Neural cell (in vitro differentiated cells): ENCODE measurements at regions not wholly inside any gene's neighbourhood (a gene's known extent, or its start where the extent isn't known, plus 50 kb on each side); places are given as distances from the start of the nearest gene placed in this dataset.

Experiments used
- H2AFZ ChIP-seq: fragments of 200-600, 300-800 bp; sonication (generic), shearing (Covaris generic); 2 replicates; pipeline ENCODE4 v1.6.0; 2014; ENCODE audit warnings: low read depth, mild to moderate bottlenecking, antibody characterized with exemption, low read length, moderate library complexity
- H3F3A ChIP-seq: fragments of 200-600 bp; shearing (Covaris generic); 2 replicates; pipeline ENCODE4 v1.6.1; 2016; ENCODE audit warnings: mild to moderate bottlenecking, moderate library complexity, mixed read lengths, antibody characterized with exemption, low read length; ENCODE audit not compliant: insufficient read depth, poor library complexity, severe bottlenecking
- H3K27ac ChIP-seq: fragments of 200-600, 300-800 bp; sonication (generic), shearing (Covaris generic); 2 replicates; pipeline ENCODE4 v1.5.1; 2014; ENCODE audit warnings: mild to moderate bottlenecking, low read length, moderate library complexity
- H3K27me3 ChIP-seq: fragments of 300-800, 200-600 bp; sonication (generic), shearing (Covaris generic); 2 replicates; pipeline ENCODE4 v1.6.0; 2014; ENCODE audit warnings: mild to moderate bottlenecking, low read depth, low read length, moderate library complexity; ENCODE audit not compliant: insufficient read depth
- H3K36me3 ChIP-seq: fragments of 300-800, 200-600 bp; sonication (generic), shearing (Covaris generic); 2 replicates; pipeline ENCODE4 v1.5.1; 2014; ENCODE audit warnings: mild to moderate bottlenecking, antibody characterized with exemption, low read length, moderate library complexity; ENCODE audit not compliant: insufficient read depth
- H3K4me2 ChIP-seq: fragments of 300-800, 200-600 bp; sonication (generic), shearing (Covaris generic); 2 replicates; pipeline ENCODE4 v1.6.0; 2014; ENCODE audit warnings: mild to moderate bottlenecking, low read length
- H3K4me3 ChIP-seq: fragments of 300-800, 200-600 bp; sonication (generic), shearing (Covaris generic); 2 replicates; pipeline ENCODE4 v1.5.1; 2014; ENCODE audit warnings: mild to moderate bottlenecking, low read length, moderate library complexity
- H3K79me2 ChIP-seq: fragments of 200-600 bp; shearing (Covaris generic); replicated peaks from 2 replicates; pipeline ENCODE4 v1.6.0; 2014; ENCODE audit warnings: mild to moderate bottlenecking, low read length, moderate library complexity; ENCODE audit not compliant: insufficient read depth
- H3K9ac ChIP-seq: fragments of 300-800, 200-600 bp; sonication (generic), shearing (Covaris generic); 2 replicates; pipeline ENCODE4 v1.6.1; 2016; ENCODE audit warnings: mild to moderate bottlenecking, low read length, mixed read lengths
- H3K9me2 ChIP-seq: fragments of 200-600 bp; shearing (Covaris generic); 2 replicates; pipeline ENCODE4 v1.6.1; 2016; ENCODE audit warnings: mild to moderate bottlenecking, low read length, mixed read lengths; ENCODE audit not compliant: insufficient read depth
- H3K9me3 ChIP-seq: fragments of 200-600, 300-800 bp; sonication (generic), shearing (Covaris generic); 2 replicates; pipeline ENCODE4 v1.6.1; 2016; ENCODE audit warnings: mild to moderate bottlenecking, mixed run types, low read length, moderate library complexity, mixed read lengths
- H4K20me1 ChIP-seq: fragments of 200-600 bp; shearing (Covaris generic); 2 replicates; pipeline ENCODE4 v1.6.1; 2016; ENCODE audit warnings: mild to moderate bottlenecking, mixed run types; ENCODE audit not compliant: insufficient read depth
- EP300 ChIP-seq: fragments of 450-650 bp; conservative IDR thresholded peaks from 2 replicates; pipeline ENCODE4 v1.6.1; 2014; ENCODE audit warnings: antibody characterized with exemption, mild to moderate bottlenecking, moderate library complexity; ENCODE audit not compliant: poor library complexity, severe bottlenecking
- EZH2 ChIP-seq: fragments of 200-600, 300-800 bp; shearing (Covaris generic), sonication (generic); IDR thresholded peaks from 2 replicates; pipeline ENCODE4 v1.6.1; 2014; ENCODE audit warnings: antibody characterized with exemption, low read length, borderline replicate concordance, mild to moderate bottlenecking; ENCODE audit not compliant: insufficient read depth, poor library complexity, severe bottlenecking
- MXI1 ChIP-seq: fragments of 450-650 bp; conservative IDR thresholded peaks from 2 replicates; pipeline ENCODE4 v1.6.1; 2014; ENCODE audit warnings: antibody characterized with exemption, mild to moderate bottlenecking; ENCODE audit not compliant: poor library complexity, severe bottlenecking
- POLR2AphosphoS5 ChIP-seq: IDR thresholded peaks from 2 replicates; pipeline ENCODE4 v1.6.1; 2012
- RAD21 ChIP-seq: fragments of 450-650 bp; conservative IDR thresholded peaks from 2 replicates; pipeline ENCODE4 v1.6.1; 2014; ENCODE audit warnings: antibody characterized with exemption, mild to moderate bottlenecking, moderate library complexity
- SMC3 ChIP-seq: fragments of 450-650 bp; conservative IDR thresholded peaks from 2 replicates; pipeline ENCODE4 v1.6.1; 2014; ENCODE audit warnings: antibody characterized with exemption, mild to moderate bottlenecking, moderate library complexity; ENCODE audit not compliant: poor library complexity
- TAF1 ChIP-seq: IDR thresholded peaks from 2 replicates; pipeline ENCODE4 v1.6.1; 2012; ENCODE audit warnings: low read depth
- TF ChIP-seq, protein P1 (sequence below): IDR thresholded peaks from 2 replicates; pipeline ENCODE4 v1.6.1; 2012; ENCODE audit warnings: borderline replicate concordance
- TF ChIP-seq, protein P2 (sequence below): fragments of 450-650 bp; IDR thresholded peaks from 2 replicates; pipeline ENCODE4 v1.5.1; 2014; ENCODE audit warnings: antibody characterized with exemption, mild to moderate bottlenecking, moderate library complexity; ENCODE audit not compliant: poor library complexity, severe bottlenecking

DNA sequence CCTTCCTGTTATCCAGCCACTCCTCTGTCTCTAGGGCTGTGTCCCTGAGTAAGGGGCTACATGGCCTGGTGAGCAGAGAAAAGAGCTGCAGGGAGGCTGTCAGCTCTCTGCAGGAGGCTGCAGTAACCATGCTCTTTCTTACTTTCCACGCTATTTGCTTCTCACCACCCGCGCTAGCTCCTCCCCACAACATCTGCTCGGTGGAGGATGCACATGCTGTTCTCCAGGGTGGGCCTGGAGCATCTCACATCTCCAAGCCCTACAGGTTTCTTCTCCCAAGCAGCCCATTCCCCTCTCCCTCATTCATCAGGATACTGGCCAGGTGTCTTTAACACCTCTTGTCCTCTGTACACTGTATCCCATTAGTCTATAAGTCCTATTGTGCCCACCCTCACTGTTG is 103.8 kb downstream of the IER5 start:
- H3K27ac ChIP-seq, result no peak overlapping the region
- no peaks in the 10 kb centered on the region for H3K9me3 ChIP-seq
- H4K20me1 ChIP-seq, result no peaks in the 10 kb centered on the region
- no peak overlapping the region for H3K4me2 ChIP-seq
- H3K27me3 ChIP-seq, result no peaks in the 10 kb centered on the region
- H3K4me3 ChIP-seq, result no peak overlapping the region
- TF ChIP-seq, protein P1, sequence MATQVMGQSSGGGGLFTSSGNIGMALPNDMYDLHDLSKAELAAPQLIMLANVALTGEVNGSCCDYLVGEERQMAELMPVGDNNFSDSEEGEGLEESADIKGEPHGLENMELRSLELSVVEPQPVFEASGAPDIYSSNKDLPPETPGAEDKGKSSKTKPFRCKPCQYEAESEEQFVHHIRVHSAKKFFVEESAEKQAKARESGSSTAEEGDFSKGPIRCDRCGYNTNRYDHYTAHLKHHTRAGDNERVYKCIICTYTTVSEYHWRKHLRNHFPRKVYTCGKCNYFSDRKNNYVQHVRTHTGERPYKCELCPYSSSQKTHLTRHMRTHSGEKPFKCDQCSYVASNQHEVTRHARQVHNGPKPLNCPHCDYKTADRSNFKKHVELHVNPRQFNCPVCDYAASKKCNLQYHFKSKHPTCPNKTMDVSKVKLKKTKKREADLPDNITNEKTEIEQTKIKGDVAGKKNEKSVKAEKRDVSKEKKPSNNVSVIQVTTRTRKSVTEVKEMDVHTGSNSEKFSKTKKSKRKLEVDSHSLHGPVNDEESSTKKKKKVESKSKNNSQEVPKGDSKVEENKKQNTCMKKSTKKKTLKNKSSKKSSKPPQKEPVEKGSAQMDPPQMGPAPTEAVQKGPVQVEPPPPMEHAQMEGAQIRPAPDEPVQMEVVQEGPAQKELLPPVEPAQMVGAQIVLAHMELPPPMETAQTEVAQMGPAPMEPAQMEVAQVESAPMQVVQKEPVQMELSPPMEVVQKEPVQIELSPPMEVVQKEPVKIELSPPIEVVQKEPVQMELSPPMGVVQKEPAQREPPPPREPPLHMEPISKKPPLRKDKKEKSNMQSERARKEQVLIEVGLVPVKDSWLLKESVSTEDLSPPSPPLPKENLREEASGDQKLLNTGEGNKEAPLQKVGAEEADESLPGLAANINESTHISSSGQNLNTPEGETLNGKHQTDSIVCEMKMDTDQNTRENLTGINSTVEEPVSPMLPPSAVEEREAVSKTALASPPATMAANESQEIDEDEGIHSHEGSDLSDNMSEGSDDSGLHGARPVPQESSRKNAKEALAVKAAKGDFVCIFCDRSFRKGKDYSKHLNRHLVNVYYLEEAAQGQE, result no peak
- TF ChIP-seq, protein P2, sequence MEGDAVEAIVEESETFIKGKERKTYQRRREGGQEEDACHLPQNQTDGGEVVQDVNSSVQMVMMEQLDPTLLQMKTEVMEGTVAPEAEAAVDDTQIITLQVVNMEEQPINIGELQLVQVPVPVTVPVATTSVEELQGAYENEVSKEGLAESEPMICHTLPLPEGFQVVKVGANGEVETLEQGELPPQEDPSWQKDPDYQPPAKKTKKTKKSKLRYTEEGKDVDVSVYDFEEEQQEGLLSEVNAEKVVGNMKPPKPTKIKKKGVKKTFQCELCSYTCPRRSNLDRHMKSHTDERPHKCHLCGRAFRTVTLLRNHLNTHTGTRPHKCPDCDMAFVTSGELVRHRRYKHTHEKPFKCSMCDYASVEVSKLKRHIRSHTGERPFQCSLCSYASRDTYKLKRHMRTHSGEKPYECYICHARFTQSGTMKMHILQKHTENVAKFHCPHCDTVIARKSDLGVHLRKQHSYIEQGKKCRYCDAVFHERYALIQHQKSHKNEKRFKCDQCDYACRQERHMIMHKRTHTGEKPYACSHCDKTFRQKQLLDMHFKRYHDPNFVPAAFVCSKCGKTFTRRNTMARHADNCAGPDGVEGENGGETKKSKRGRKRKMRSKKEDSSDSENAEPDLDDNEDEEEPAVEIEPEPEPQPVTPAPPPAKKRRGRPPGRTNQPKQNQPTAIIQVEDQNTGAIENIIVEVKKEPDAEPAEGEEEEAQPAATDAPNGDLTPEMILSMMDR, result no peak
- TF ChIP-seq EZH2, result no peak
- TF ChIP-seq MXI1, result no peak
- no peak for TF ChIP-seq EP300
- TF ChIP-seq SMC3, result no peak
- no peak overlapping the region for H3K9ac ChIP-seq
- no peaks in the 10 kb centered on the region for H3K79me2 ChIP-seq
- no peaks in the 10 kb centered on the region for H3F3A ChIP-seq
- no peaks in the 10 kb centered on the region for H3K9me2 ChIP-seq
- no peak overlapping the region for H2AFZ ChIP-seq
- no peaks in the 10 kb centered on the region for H3K36me3 ChIP-seq

DNA sequence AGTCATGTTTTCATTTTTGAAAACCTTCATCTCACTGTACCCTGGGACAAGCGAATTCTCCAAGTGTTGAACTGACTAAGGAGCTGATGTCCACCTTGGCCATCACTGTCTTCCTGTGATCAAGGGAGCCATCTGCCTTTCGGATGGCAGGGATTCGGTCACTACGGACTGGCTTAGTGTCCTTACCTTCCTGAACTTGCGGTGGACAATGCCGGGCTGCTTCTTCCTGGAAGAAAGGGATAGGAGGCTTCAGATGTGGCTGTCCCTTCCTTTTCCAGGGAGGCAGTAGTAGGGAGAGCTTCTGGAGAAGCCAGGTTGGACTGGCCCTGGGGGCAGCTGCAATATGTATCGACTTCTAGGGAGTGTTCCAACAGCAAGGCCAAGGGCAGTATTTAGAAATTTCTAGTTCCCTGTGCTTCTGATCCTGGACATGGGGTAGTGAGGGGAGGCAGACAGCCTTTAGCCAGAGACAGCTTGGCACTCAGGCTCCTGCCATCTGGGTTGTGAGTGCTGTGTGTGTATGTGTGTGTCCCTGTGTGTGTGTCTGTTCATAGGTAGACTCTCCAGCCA is 114.6 kb downstream of the IER5 start:
- H3K4me3 ChIP-seq, result no peak overlapping the region
- no peaks in the 10 kb centered on the region for H3K27me3 ChIP-seq
- no peaks in the 10 kb centered on the region for H3K9me2 ChIP-seq
- H3K9ac ChIP-seq, result no peak overlapping the region
- no peaks in the 10 kb centered on the region for H3K79me2 ChIP-seq
- TF ChIP-seq EZH2, result no peak
- TF ChIP-seq RAD21, result no peak
- no peak for TF ChIP-seq SMC3
- TF ChIP-seq POLR2AphosphoS5, result no peak
- no peak overlapping the region for H2AFZ ChIP-seq
- H3K27ac ChIP-seq, result no peak overlapping the region
- no peak overlapping the region for H3K4me2 ChIP-seq
- H3K36me3 ChIP-seq, result no peaks in the 10 kb centered on the region
- H3F3A ChIP-seq, result no peaks in the 10 kb centered on the region
- H3K9me3 ChIP-seq, result no peaks in the 10 kb centered on the region
- no peaks in the 10 kb centered on the region for H4K20me1 ChIP-seq

DNA sequence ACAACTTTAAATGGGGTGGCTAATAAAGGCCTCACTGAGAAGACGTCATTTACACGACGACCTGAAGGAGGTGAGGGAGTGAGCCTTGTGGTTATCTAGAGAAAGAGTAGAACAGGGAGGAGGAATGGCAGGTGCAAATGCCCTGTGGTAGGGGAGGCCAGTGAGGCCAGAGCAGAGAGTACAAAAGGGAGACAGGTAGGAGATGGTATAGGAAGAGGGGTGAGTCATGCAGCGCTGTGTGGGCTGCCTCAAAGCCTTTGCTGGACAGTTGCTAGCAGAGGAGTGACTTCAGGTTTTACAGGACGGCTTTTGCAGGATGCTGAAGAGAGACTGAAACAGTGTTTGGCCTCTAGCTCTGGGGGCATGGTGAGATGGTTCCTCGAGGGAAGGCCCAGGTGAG is 116.0 kb downstream of the IER5 start:
- no peak for TF ChIP-seq SMC3
- TF ChIP-seq, protein P1, result no peak
- no peak for TF ChIP-seq EP300
- TF ChIP-seq MXI1, result no peak
- TF ChIP-seq POLR2AphosphoS5, result no peak
- no peak for TF ChIP-seq TAF1
- TF ChIP-seq RAD21, result no peak
- TF ChIP-seq, protein P2, result no peak
- TF ChIP-seq EZH2, result no peak
- no peak overlapping the region for H2AFZ ChIP-seq
- no peaks in the 10 kb centered on the region for H3K79me2 ChIP-seq

More for the DNA sequence above, 116.0 kb downstream of the IER5 start:
- H3K27me3 ChIP-seq, result no peaks in the 10 kb centered on the region
- no peak overlapping the region for H3K9ac ChIP-seq
- no peak overlapping the region for H3K4me3 ChIP-seq
- H3K9me3 ChIP-seq, result no peaks in the 10 kb centered on the region
- no peaks in the 10 kb centered on the region for H4K20me1 ChIP-seq
- H3K9me2 ChIP-seq, result no peaks in the 10 kb centered on the region
- H3K4me2 ChIP-seq, result no peak overlapping the region
- no peaks in the 10 kb centered on the region for H3F3A ChIP-seq
- no peaks in the 10 kb centered on the region for H3K36me3 ChIP-seq
- H3K27ac ChIP-seq, result no peak overlapping the region
